A549 (cell line): ENCODE measurements at regions not wholly inside any gene's neighbourhood (a gene's known extent, or its start where the extent isn't known, plus 50 kb on each side); places are given as distances from the start of the nearest gene placed in this dataset.
"Not testable (repeated sequence)": the region's sequence is repeated elsewhere in the genome, so short reads cannot be mapped to it uniquely, and the experiment has no call there.

Experiments used
- CEBPB ChIP-seq, 2 experiments: fragments of >200 bp in 1 of 2; sonication (Bioruptor Twin) in 1 of 2; formaldehyde crosslinking in 1 of 2; IDR thresholded peaks; 2 replicates each; pipeline ENCODE4 v1.6.1; 2012 to 2016
- CTCF ChIP-seq: fragments of >200 bp; sonication (Bioruptor Twin); formaldehyde crosslinking; IDR thresholded peaks from 3 replicates; pipeline ENCODE4 v1.5.1; 2016
- EHMT2 ChIP-seq: fragments of 200-600 bp; sonication (generic); IDR thresholded peaks from 2 replicates; pipeline ENCODE4 v1.6.1; 2016; ENCODE audit warnings: antibody characterized with exemption, low read depth, mild to moderate bottlenecking, moderate library complexity
- MAX ChIP-seq: IDR thresholded peaks from 2 replicates; pipeline ENCODE4 v1.6.1; 2012
- PHF8 ChIP-seq: fragments of 200-600 bp; sonication (generic); IDR thresholded peaks from 2 replicates; pipeline ENCODE4 v1.6.1; 2016; ENCODE audit warnings: low read depth, mild to moderate bottlenecking, antibody characterized with exemption, moderate library complexity, borderline replicate concordance
- REST ChIP-seq: fragments of 200-600 bp; sonication (generic); IDR thresholded peaks from 2 replicates; pipeline ENCODE4 v1.6.1; 2016; ENCODE audit warnings: antibody characterized with exemption, mild to moderate bottlenecking, moderate library complexity
- ZC3H11A ChIP-seq: fragments of 450-650 bp; IDR thresholded peaks from 2 replicates; pipeline ENCODE4 v1.6.1; 2014; ENCODE audit warnings: antibody characterized with exemption, mild to moderate bottlenecking

- TF ChIP-seq PHF8; REST; CTCF; MAX; EHMT2; ZC3H11A; CEBPB (IDR thresholded peaks at IDR 0.05): not testable (repeated sequence)
Measured at GRCh38 chrX:62906200-62906599, 444.9 kb downstream of the SPIN4 start.
